Ishikawa (cell line): ENCODE measurements at regions not wholly inside any gene's neighbourhood (a gene's known extent, or its start where the extent isn't known, plus 50 kb on each side); places are given as distances from the start of the nearest gene placed in this dataset.

Source experiments
- CEBPB ChIP-seq: IDR thresholded peaks from 2 replicates; pipeline ENCODE4 v1.6.1; 2012
- CREB1 ChIP-seq: IDR thresholded peaks from 2 replicates; pipeline ENCODE4 v1.6.1; 2012; ENCODE audit warnings: low read depth
- EP300 ChIP-seq: IDR thresholded peaks from 2 replicates; pipeline ENCODE4 v1.6.1; 2012; ENCODE audit warnings: borderline replicate concordance
- FOXM1 ChIP-seq: IDR thresholded peaks from 2 replicates; pipeline ENCODE4 v1.6.1; 2012; ENCODE audit warnings: low read depth, borderline replicate concordance
- MAX ChIP-seq: IDR thresholded peaks from 2 replicates; pipeline ENCODE4 v1.6.1; 2012
- RAD21 ChIP-seq: IDR thresholded peaks from 2 replicates; pipeline ENCODE4 v1.6.1; 2012; ENCODE audit warnings: low read depth
- REST ChIP-seq: IDR thresholded peaks from 2 replicates; pipeline ENCODE4 v1.6.1; 2012; ENCODE audit warnings: low read depth, mild to moderate bottlenecking
- TAF1 ChIP-seq: IDR thresholded peaks from 2 replicates; pipeline ENCODE4 v1.6.1; 2012; ENCODE audit warnings: low read depth, mild to moderate bottlenecking
- TEAD4 ChIP-seq: IDR thresholded peaks from 2 replicates; pipeline ENCODE4 v1.6.1; 2012
- YY1 ChIP-seq: IDR thresholded peaks from 2 replicates; pipeline ENCODE4 v1.6.1; 2012; ENCODE audit warnings: low read depth
- ZBTB7A ChIP-seq: IDR thresholded peaks from 2 replicates; pipeline ENCODE4 v1.6.1; 2012; ENCODE audit warnings: low read depth

- TF ChIP-seq CREB1 (no peak), FOXM1 (no peak), REST (no peak), RAD21 (no peak), MAX (no peak), EP300 (no peak), TAF1 (no peak), TEAD4 (no peak), CEBPB (no peak), ZBTB7A (no peak), YY1 (no peak)
Observed at GRCh38 chr10:131448883-131449282, 137.4 kb upstream of the TCERG1L start.
